ENCODE measurements at regions not wholly inside any gene's neighbourhood (a gene's known extent, or its start where the extent isn't known, plus 50 kb on each side); places are given as distances from the start of the nearest gene placed in this dataset.
"Not testable (repeated sequence)": the region's sequence is repeated elsewhere in the genome, so short reads cannot be mapped to it uniquely, and the experiment has no call there.

DNA sequence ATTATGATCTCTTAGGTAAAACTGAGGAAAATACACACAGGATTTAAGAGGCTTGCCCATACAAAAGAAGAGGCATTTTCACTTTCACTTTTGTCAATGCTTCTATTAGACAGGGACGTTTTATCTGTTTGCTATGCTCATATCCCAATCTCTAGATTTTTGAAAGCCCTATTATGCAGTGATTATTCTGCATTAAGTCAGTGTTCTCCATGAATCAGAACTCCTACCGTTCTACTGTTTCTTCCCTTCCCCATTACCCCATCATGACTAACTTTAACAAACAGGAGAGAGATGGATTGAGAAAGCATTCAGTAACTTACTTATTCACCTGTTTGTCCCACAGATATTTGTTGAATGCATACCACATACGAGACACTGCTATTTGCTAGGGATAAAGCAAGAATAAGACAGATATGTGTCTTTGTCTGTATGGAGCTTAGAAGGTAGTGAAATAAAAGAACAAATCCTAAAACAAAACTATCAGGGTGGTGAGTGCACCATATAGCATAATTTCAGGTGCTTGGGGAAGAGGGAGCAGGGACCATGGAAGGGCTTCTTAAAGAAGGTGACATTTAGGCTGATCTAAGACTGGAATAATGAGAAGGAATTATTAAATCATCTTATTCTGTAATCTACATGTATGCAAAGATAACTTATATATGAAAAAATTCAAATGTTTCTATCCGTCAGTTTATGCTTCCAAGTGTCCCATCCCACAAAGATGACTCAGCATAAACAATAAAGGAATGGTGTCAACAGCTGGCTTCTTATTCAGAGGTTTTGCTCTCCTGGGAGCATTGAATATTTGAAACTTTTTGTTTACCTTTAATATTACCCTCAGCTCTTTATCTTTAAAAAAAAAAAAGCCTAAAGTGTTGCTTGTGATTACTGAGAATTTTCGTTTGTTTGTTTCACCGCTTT lies 328.1 kb downstream of the HINT1 start:
- H4K20me1 ChIP-seq (ENCODE audit: control insufficient read depth, insufficient read depth, insufficient read length): no peaks in the 10 kb centered on the region
- H4K5ac ChIP-seq (ENCODE audit: insufficient read length, low read depth, low read length): no peak overlapping the region
- H4K8ac ChIP-seq (replicated peaks; ENCODE audit: insufficient read length, low read depth, low read length): no peak overlapping the region
- H3K4me2 ChIP-seq (ENCODE audit: insufficient read depth, insufficient read length, low read length): no peak overlapping the region
- Mint-ChIP-seq H3K27ac (no peak overlapping the region; a peak in 1 of 7 replicates), H3K4me3 (no peak overlapping the region), H3K4me1 (no peaks in the 10 kb centered on the region), H3K27me3 (ENCODE audit: low read depth) (no peaks in the 10 kb centered on the region), H3K9me3 (peaks cover 0 to 4% of the 10 kb centered on the region in 2 experiments; a peak in 3 of 5 replicates), H3K36me3 (ENCODE audit: insufficient read depth in 1 of 3, low read depth in 3 of 3) (peaks cover 0 to under 1% (median 0%) of the 10 kb centered on the region in 3 experiments; a peak in 3 of 7 replicates)
- no peaks in the 10 kb centered on the region for H3K4me1 ChIP-seq (ENCODE audit: insufficient read depth, low read length)
- no peak overlapping the region for H2BK5ac ChIP-seq (ENCODE audit: insufficient read length, low read length)
- H3K79me1 ChIP-seq (ENCODE audit: insufficient read depth, low read depth, low read length, poor library complexity, severe bottlenecking): no peaks in the 10 kb centered on the region
- no peak overlapping the region for H2BK15ac ChIP-seq (ENCODE audit: low read depth, low read length)
- no peaks in the 10 kb centered on the region for H3K9me3 ChIP-seq (ENCODE audit: control insufficient read depth, low read depth, low read length)
- WGBS (ENCODE audit: extremely low coverage, insufficient read length, low lambda C conversion rate): no CpG with 5 or more reads among the region's 6 CpGs
- no peak overlapping the region for H2BK12ac ChIP-seq (ENCODE audit: insufficient read length, low read depth, low read length)
- TF ChIP-seq, protein P1, sequence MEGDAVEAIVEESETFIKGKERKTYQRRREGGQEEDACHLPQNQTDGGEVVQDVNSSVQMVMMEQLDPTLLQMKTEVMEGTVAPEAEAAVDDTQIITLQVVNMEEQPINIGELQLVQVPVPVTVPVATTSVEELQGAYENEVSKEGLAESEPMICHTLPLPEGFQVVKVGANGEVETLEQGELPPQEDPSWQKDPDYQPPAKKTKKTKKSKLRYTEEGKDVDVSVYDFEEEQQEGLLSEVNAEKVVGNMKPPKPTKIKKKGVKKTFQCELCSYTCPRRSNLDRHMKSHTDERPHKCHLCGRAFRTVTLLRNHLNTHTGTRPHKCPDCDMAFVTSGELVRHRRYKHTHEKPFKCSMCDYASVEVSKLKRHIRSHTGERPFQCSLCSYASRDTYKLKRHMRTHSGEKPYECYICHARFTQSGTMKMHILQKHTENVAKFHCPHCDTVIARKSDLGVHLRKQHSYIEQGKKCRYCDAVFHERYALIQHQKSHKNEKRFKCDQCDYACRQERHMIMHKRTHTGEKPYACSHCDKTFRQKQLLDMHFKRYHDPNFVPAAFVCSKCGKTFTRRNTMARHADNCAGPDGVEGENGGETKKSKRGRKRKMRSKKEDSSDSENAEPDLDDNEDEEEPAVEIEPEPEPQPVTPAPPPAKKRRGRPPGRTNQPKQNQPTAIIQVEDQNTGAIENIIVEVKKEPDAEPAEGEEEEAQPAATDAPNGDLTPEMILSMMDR (conservative IDR thresholded peaks at IDR 0.05): no peak
- no peak overlapping the region for H3K18ac ChIP-seq (ENCODE audit: insufficient read length, low read depth, low read length)
- H3K27me3 ChIP-seq (ENCODE audit: insufficient read depth, low read length): no peaks in the 10 kb centered on the region
- H3K14ac ChIP-seq (ENCODE audit: insufficient read depth, low read length): no peak overlapping the region
- no peak overlapping the region for H2BK120ac ChIP-seq (ENCODE audit: low read depth, low read length, poor library complexity, severe bottlenecking)
- no peak overlapping the region for H4K91ac ChIP-seq (ENCODE audit: insufficient read length, low read depth, low read length)
- no peak for DNase-seq
- no peak overlapping the region for H3K9ac ChIP-seq (ENCODE audit: extremely low read depth, insufficient read length, low read length)
- no peaks in the 10 kb centered on the region for H3K23me2 ChIP-seq (ENCODE audit: insufficient read length, low read depth, low read length, poor library complexity, severe bottlenecking)
- H3K27ac ChIP-seq (ENCODE audit: insufficient read length, low read depth, low read length): no peak overlapping the region
- H3T11ph ChIP-seq (ENCODE audit: low read length): no peak overlapping the region
- H2AK5ac ChIP-seq (ENCODE audit: insufficient read length, low read length): no peak overlapping the region
- H3K56ac ChIP-seq (ENCODE audit: insufficient read length, low read depth, low read length): no peak overlapping the region
- no peak overlapping the region for H3K23ac ChIP-seq (ENCODE audit: insufficient read length, low read depth, low read length)
- no peaks in the 10 kb centered on the region for H3K79me2 ChIP-seq (ENCODE audit: insufficient read depth, low read length)
- H3K4ac ChIP-seq (ENCODE audit: low read depth, low read length): no peak overlapping the region
- no peak overlapping the region for H2BK20ac ChIP-seq (ENCODE audit: low read depth, low read length, poor library complexity, severe bottlenecking)
- no peak overlapping the region for H2AFZ ChIP-seq (ENCODE audit: low read length)

DNA sequence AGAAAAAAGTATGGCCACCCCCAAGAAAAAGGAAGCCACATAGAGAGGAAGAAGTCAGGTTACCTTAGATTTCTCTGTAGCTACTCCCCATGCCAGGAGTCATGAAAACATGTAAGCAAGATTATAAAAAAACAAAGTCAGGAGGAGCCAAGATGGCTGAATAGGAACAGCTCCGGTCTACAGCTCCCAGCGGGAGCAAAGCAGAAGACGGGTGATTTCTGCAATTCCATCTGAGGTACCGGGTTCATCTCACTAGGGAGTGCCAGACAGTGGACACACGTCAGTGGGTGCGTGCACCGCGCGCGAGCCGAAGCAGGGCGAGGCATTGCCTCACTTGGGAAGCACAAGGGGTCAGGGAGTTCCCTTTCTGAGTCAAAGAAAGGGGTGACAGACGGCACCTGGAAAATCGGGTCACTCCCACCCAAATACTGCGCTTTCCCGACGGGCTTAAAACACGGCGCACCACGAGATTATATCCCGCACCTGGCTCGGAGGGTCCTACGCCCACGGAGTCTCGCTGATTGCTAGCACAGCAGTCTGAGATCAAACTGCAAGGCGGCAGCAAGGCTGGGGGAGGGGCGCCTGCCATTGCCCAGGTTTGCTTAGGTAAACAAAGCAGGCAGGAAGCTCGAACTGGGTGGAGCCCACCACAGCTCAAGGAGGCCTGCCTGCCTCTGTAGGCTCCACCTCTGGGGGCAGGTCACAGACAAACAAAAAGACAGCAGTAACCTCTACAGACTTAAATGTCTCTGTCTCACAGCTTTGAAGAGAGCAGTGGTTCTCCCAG lies 347.3 kb downstream of the HINT1 start:
- H4K20me1 ChIP-seq (ENCODE audit: control insufficient read depth, insufficient read depth, insufficient read length); H3K9ac ChIP-seq (ENCODE audit: extremely low read depth, insufficient read length, low read length); H3T11ph ChIP-seq (ENCODE audit: low read length); H2BK15ac ChIP-seq (ENCODE audit: low read depth, low read length); H4K91ac ChIP-seq (ENCODE audit: insufficient read length, low read depth, low read length); H3K4me1 Mint-ChIP-seq; H3K14ac ChIP-seq (ENCODE audit: insufficient read depth, low read length); H3K27ac ChIP-seq (ENCODE audit: insufficient read length, low read depth, low read length); H3K79me2 ChIP-seq (ENCODE audit: insufficient read depth, low read length); DNase-seq; H3K79me1 ChIP-seq (ENCODE audit: insufficient read depth, low read depth, low read length, poor library complexity, severe bottlenecking); H2AK5ac ChIP-seq (ENCODE audit: insufficient read length, low read length); H3K4me1 ChIP-seq (ENCODE audit: insufficient read depth, low read length); H4K5ac ChIP-seq (ENCODE audit: insufficient read length, low read depth, low read length); H3K4me2 ChIP-seq (ENCODE audit: insufficient read depth, insufficient read length, low read length); H3K4me3 Mint-ChIP-seq; H3K23ac ChIP-seq (ENCODE audit: insufficient read length, low read depth, low read length); H3K27me3 Mint-ChIP-seq (ENCODE audit: low read depth); H3K4ac ChIP-seq (ENCODE audit: low read depth, low read length); H2BK12ac ChIP-seq (ENCODE audit: insufficient read length, low read depth, low read length); H2BK5ac ChIP-seq (ENCODE audit: insufficient read length, low read length); H2AFZ ChIP-seq (ENCODE audit: low read length); H3K23me2 ChIP-seq (ENCODE audit: insufficient read length, low read depth, low read length, poor library complexity, severe bottlenecking); H2BK20ac ChIP-seq (ENCODE audit: low read depth, low read length, poor library complexity, severe bottlenecking); H2BK120ac ChIP-seq (ENCODE audit: low read depth, low read length, poor library complexity, severe bottlenecking); H3K27me3 ChIP-seq (ENCODE audit: insufficient read depth, low read length); H3K9me3 ChIP-seq (ENCODE audit: control insufficient read depth, low read depth, low read length); H3K56ac ChIP-seq (ENCODE audit: insufficient read length, low read depth, low read length); H4K8ac ChIP-seq (replicated peaks; ENCODE audit: insufficient read length, low read depth, low read length): not testable (repeated sequence)
- H3K27ac Mint-ChIP-seq: peak overlapping the region in 1 of 3 experiments; percentile 87; a peak in 4 of 7 replicates
- WGBS (ENCODE audit: extremely low coverage, insufficient read length, low lambda C conversion rate): no CpG with 5 or more reads among the region's 28 CpGs
- peaks cover 10 to 14% (median 11%) of the 10 kb centered on the region in 3 experiments for H3K36me3 Mint-ChIP-seq (ENCODE audit: insufficient read depth in 1 of 3, low read depth in 3 of 3)
- peak overlapping the region; percentile 38 for H3K18ac ChIP-seq (ENCODE audit: insufficient read length, low read depth, low read length)
- H3K9me3 Mint-ChIP-seq: peaks cover 12 to 17% of the 10 kb centered on the region in 2 experiments
